Astrocyte of the cerebellum (primary cell): ENCODE measurements at regions not wholly inside any gene's neighbourhood (a gene's known extent, or its start where the extent isn't known, plus 50 kb on each side); places are given as distances from the start of the nearest gene placed in this dataset.

ENCODE experiments used
- DNase-seq: peaks from one replicate; pipeline ENCODE4 v3.0.0-alpha.2; 2011; ENCODE audit warnings: low read depth
- H3K4me3 ChIP-seq: 2 replicates; pipeline ENCODE4 v1.5.1; 2011; ENCODE audit warnings: mild to moderate bottlenecking, low read depth, low read length, moderate library complexity
- CTCF ChIP-seq: IDR thresholded peaks from 2 replicates; pipeline ENCODE4 v1.5.1; 2012; ENCODE audit warnings: low read length, low read depth, moderate library complexity, mild to moderate bottlenecking; ENCODE audit errors: missing control alignments
- in situ Hi-C: cut with HindIII; loops from 2 replicates; pipeline ENCODE4 v1.10.0; 2017; ENCODE audit warnings: low sequenced_read_pairs

- no peak for DNase-seq
- TF ChIP-seq CTCF = no peak
- no peak overlapping the region for H3K4me3 ChIP-seq
- in situ Hi-C loops = no loop called here
Observed at GRCh38 chr7:140239653-140239935, 62.8 kb upstream of the KDM7A start.

GRCh38 chr7:140238778-140239652, 62.2 kb upstream of the KDM7A start:
- TF ChIP-seq CTCF = no peak
- DNase-seq = no peak
- H3K4me3 ChIP-seq = no peak overlapping the region
- in situ Hi-C loops = no loop called here

GRCh38 chr7:140237390-140237789, 60.6 kb upstream of the KDM7A start:
- no peak for TF ChIP-seq CTCF
- H3K4me3 ChIP-seq = no peak overlapping the region
- no peak for DNase-seq
- in situ Hi-C loops = no loop called here

GRCh38 chr7:140236626-140237025, 59.8 kb upstream of the KDM7A start:
- in situ Hi-C loops = no loop called here
- DNase-seq = no peak
- no peak for TF ChIP-seq CTCF
- no peak overlapping the region for H3K4me3 ChIP-seq

- no peak for TF ChIP-seq CTCF
- in situ Hi-C loops = no loop called here
- DNase-seq = no peak
- no peak overlapping the region for H3K4me3 ChIP-seq
Observed at GRCh38 chr7:140235114-140235513, 58.3 kb upstream of the KDM7A start.

- no peak for TF ChIP-seq CTCF
- H3K4me3 ChIP-seq = no peak overlapping the region
- in situ Hi-C loops = no loop called here
- DNase-seq = no peak
Observed at GRCh38 chr7:140232957-140233917, 56.5 kb upstream of the KDM7A start.
